LNCaP clone FGC (cell line): ENCODE measurements at regions not wholly inside any gene's neighbourhood (a gene's known extent, or its start where the extent isn't known, plus 50 kb on each side); places are given as distances from the start of the nearest gene placed in this dataset.

Source experiments
- DNase-seq: peaks from one replicate; pipeline ENCODE4 v3.0.0-alpha.2; 2011; ENCODE audit warnings: low read depth
- H3K4me3 ChIP-seq: 2 replicates; pipeline ENCODE4 v1.5.1; 2011; ENCODE audit warnings: mild to moderate bottlenecking, low read depth, low read length, control low read depth
- CTCF ChIP-seq: IDR thresholded peaks from 2 replicates; pipeline ENCODE4 v1.5.1; 2012; ENCODE audit warnings: mild to moderate bottlenecking; ENCODE audit not compliant: control insufficient read depth, insufficient read depth; ENCODE audit errors: extremely low read depth

GRCh38 chr18:35822413-35822812 lies 150.1 kb upstream of the RMP24 start:
- DNase-seq: no peak
- TF ChIP-seq CTCF: no peak

GRCh38 chr18:35826477-35826876 lies 146.0 kb upstream of the RMP24 start:
- no peak for TF ChIP-seq CTCF
- H3K4me3 ChIP-seq: no peak overlapping the region
- no peak for DNase-seq

More at GRCh38 chr18:35822413-35822812, 150.1 kb upstream of the RMP24 start:
- no peak overlapping the region for H3K4me3 ChIP-seq

GRCh38 chr18:35827275-35827902 lies 145.1 kb upstream of the RMP24 start:
- no peak overlapping the region for H3K4me3 ChIP-seq
- DNase-seq: no peak
- no peak for TF ChIP-seq CTCF

- no peak for TF ChIP-seq CTCF
- DNase-seq: no peak
- no peak overlapping the region for H3K4me3 ChIP-seq
These were observed 144.6 kb upstream of the RMP24 start for GRCh38 chr18:35827903-35828275.

GRCh38 chr18:35828591-35828990 lies 143.9 kb upstream of the RMP24 start:
- no peak for DNase-seq
- no peak overlapping the region for H3K4me3 ChIP-seq
- no peak for TF ChIP-seq CTCF

- DNase-seq: peak; percentile 6
- no peak overlapping the region for H3K4me3 ChIP-seq
- TF ChIP-seq CTCF: no peak
These were observed 137.1 kb upstream of the RMP24 start for GRCh38 chr18:35835366-35835765.

- DNase-seq: no peak
- no peak overlapping the region for H3K4me3 ChIP-seq
- TF ChIP-seq CTCF: no peak
These were observed 136.6 kb upstream of the RMP24 start for GRCh38 chr18:35835833-35836232.
